ENCODE measurements at regions not wholly inside any gene's neighbourhood (a gene's known extent, or its start where the extent isn't known, plus 50 kb on each side); places are given as distances from the start of the nearest gene placed in this dataset.

DNA sequence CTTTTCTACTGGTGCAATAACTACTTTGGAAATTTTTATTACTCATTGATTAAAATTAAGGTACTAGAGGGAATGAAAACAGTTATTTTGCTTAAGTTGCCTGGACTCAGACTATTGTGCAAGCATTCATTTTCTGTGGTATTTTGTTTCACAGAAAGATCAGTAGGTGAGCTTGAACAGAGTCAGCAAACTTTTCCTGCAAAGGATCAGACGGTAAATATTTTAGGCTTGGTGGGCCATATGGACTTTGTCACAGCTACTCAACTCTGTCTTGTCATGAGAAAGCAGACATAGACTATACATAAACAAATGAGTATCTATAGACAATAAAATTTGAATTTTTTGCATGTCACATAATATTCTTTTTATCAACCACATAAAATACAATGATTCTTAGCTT is 1036.4 kb downstream of the NR2F1-AS1 start:
- TF ChIP-seq ATF1 (CRISPR knock-in tag; IDR thresholded peaks at IDR 0.05) (no peak), ZNF263 (CRISPR knock-in tag; IDR thresholded peaks at IDR 0.05; ENCODE audit: low read depth) (no peak), ELF4 (CRISPR knock-in tag; IDR thresholded peaks at IDR 0.05; ENCODE audit: low read depth) (no peak), GABPB1 (CRISPR knock-in tag; IDR thresholded peaks at IDR 0.05) (no peak)
- TF ChIP-seq, protein P1, sequence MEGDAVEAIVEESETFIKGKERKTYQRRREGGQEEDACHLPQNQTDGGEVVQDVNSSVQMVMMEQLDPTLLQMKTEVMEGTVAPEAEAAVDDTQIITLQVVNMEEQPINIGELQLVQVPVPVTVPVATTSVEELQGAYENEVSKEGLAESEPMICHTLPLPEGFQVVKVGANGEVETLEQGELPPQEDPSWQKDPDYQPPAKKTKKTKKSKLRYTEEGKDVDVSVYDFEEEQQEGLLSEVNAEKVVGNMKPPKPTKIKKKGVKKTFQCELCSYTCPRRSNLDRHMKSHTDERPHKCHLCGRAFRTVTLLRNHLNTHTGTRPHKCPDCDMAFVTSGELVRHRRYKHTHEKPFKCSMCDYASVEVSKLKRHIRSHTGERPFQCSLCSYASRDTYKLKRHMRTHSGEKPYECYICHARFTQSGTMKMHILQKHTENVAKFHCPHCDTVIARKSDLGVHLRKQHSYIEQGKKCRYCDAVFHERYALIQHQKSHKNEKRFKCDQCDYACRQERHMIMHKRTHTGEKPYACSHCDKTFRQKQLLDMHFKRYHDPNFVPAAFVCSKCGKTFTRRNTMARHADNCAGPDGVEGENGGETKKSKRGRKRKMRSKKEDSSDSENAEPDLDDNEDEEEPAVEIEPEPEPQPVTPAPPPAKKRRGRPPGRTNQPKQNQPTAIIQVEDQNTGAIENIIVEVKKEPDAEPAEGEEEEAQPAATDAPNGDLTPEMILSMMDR (IDR thresholded peaks at IDR 0.05): no peak
